Small intestine (tissue), 7 donors: ENCODE measurements at regions not wholly inside any gene's neighbourhood (a gene's known extent, or its start where the extent isn't known, plus 50 kb on each side); places are given as distances from the start of the nearest gene placed in this dataset.

Experiments used
- DNase-seq, 2 donors: peaks; one replicate each; pipeline versions ENCODE4 v3.0.0 to v3.0.0-alpha.2; 2013
- FAIRE-seq: peaks from 2 replicates; lab custom pipeline; 2012; peaks lifted over from hg19 to GRCh38; lab: Jason Lieb, UNC
- H3K27ac ChIP-seq, 3 donors: one replicate each; pipeline ENCODE4 v1.5.1; 2013; ENCODE audit warnings: low read length in 2 of 3, mild to moderate bottlenecking in 2 of 3, control low read depth in 1 of 3, inconsistent platforms in 1 of 3, low read depth in 1 of 3, moderate library complexity in 1 of 3
- H3K27me3 ChIP-seq, 3 donors: one replicate each; pipeline ENCODE4 v1.6.1; 2013; ENCODE audit warnings: low read length in 3 of 3, inconsistent platforms in 1 of 3; ENCODE audit not compliant: control insufficient read depth in 3 of 3, insufficient read depth in 3 of 3
- H3K36me3 ChIP-seq, 3 donors: one replicate each; pipeline ENCODE4 v1.6.1; 2013; ENCODE audit warnings: low read length in 3 of 3, inconsistent platforms in 1 of 3, low read depth in 1 of 3, mild to moderate bottlenecking in 1 of 3, moderate library complexity in 1 of 3; ENCODE audit not compliant: control insufficient read depth in 3 of 3, insufficient read depth in 2 of 3
- H3K4me1 ChIP-seq, 3 donors: one replicate each; pipeline ENCODE4 v1.6.1; 2013; ENCODE audit warnings: low read length in 2 of 3, inconsistent platforms in 1 of 3, low read depth in 1 of 3, mild to moderate bottlenecking in 1 of 3, moderate library complexity in 1 of 3; ENCODE audit not compliant: control insufficient read depth in 3 of 3, insufficient read depth in 2 of 3
- H3K4me3 ChIP-seq, 3 donors: one replicate each; pipeline ENCODE4 v1.5.1; 2013; ENCODE audit warnings: low read length in 3 of 3, control low read depth in 1 of 3, inconsistent platforms in 1 of 3, low read depth in 1 of 3, mild to moderate bottlenecking in 1 of 3, moderate library complexity in 1 of 3
- H3K9me3 ChIP-seq, 2 donors: one replicate each; pipeline ENCODE4 v1.6.1; 2013; ENCODE audit warnings: low read depth in 1 of 2, low read length in 1 of 2; ENCODE audit not compliant: control insufficient read depth in 2 of 2, insufficient read depth in 1 of 2
- WGBS, 3 donors: extraction: QIAGEN DNeasy Blood & Tissue Kit; methylation state at CpG; one replicate each; pipeline ENCODE4 v1.1.7; 2013; 5-methylcytosine and 5-hydroxymethylcytosine counted together
- donor health status: healthy with polysubstance abuse.
- donor health status: control.
- donor health status: control.
- donor health status: Bipolar disorder and iron deficiency.
- donor health status: healthy.

GRCh38 chr12:58566599-58566998 is 353.7 kb downstream of the LRIG3 start:
- Histone ChIP-seq H3K36me3 (no peaks in the 10 kb centered on the region), H3K4me3 (no peak overlapping the region), H3K4me1 (no peaks in the 10 kb centered on the region), H3K27me3 (no peaks in the 10 kb centered on the region), H3K27ac (no peak overlapping the region), H3K9me3 (no peaks in the 10 kb centered on the region)
- DNase-seq (no peak), FAIRE-seq (no peak)
- 78 to 81% (median 78%) methylated on average over 3 of the region's 3 CpGs for whole genome bisulfite sequencing, 3 donors

GRCh38 chr12:58567189-58567588 is 353.1 kb downstream of the LRIG3 start:
- H3K27me3 ChIP-seq, result no peaks in the 10 kb centered on the region
- WGBS, 3 donors, result 79 to 100% (median 96%) methylated on average over 1 of the region's 1 CpG
- DNase-seq, result no peak

GRCh38 chr12:58570411-58570810 is 349.9 kb downstream of the LRIG3 start:
- WGBS, 3 donors, result 91 to 95% (median 93%) methylated on average over 1 of the region's 1 CpG
- no peaks in the 10 kb centered on the region for H3K9me3 ChIP-seq

More at GRCh38 chr12:58567189-58567588, 353.1 kb downstream of the LRIG3 start:
- Histone ChIP-seq H3K4me1 (no peaks in the 10 kb centered on the region), H3K4me3 (no peak overlapping the region), H3K27ac (no peak overlapping the region), H3K36me3 (no peaks in the 10 kb centered on the region), H3K9me3 (no peaks in the 10 kb centered on the region)
- FAIRE-seq, result no peak

GRCh38 chr12:58575256-58575655 is 345.0 kb downstream of the LRIG3 start:
- FAIRE-seq, result no peak
- no peaks in the 10 kb centered on the region for H3K9me3 ChIP-seq
- no peaks in the 10 kb centered on the region for H3K4me1 ChIP-seq
- WGBS, 3 donors, result 52 to 76% (median 72%) methylated on average over 5 of the region's 5 CpGs
- peak in 1 of 2 donors; percentile 16 for DNase-seq
- H3K27ac ChIP-seq, result no peak overlapping the region
- no peaks in the 10 kb centered on the region for H3K27me3 ChIP-seq
- no peaks in the 10 kb centered on the region for H3K36me3 ChIP-seq
- no peak overlapping the region for H3K4me3 ChIP-seq

More at GRCh38 chr12:58570411-58570810, 349.9 kb downstream of the LRIG3 start:
- Histone ChIP-seq H3K36me3 (no peaks in the 10 kb centered on the region), H3K27me3 (no peaks in the 10 kb centered on the region), H3K27ac (no peak overlapping the region), H3K4me3 (no peak overlapping the region), H3K4me1 (no peaks in the 10 kb centered on the region)
- FAIRE-seq, result no peak
- no peak for DNase-seq

- no peaks in the 10 kb centered on the region for H3K9me3 ChIP-seq
- WGBS, 3 donors, result 67 to 80% (median 74%) methylated on average over 5 of the region's 5 CpGs
- no peaks in the 10 kb centered on the region for H3K36me3 ChIP-seq
- no peak for DNase-seq
- no peak for FAIRE-seq
- H3K4me1 ChIP-seq, result no peaks in the 10 kb centered on the region
- H3K27ac ChIP-seq, result no peak overlapping the region
- no peaks in the 10 kb centered on the region for H3K27me3 ChIP-seq
- H3K4me3 ChIP-seq, result no peak overlapping the region
Measured at GRCh38 chr12:58576081-58576480, 344.2 kb downstream of the LRIG3 start.

- Histone ChIP-seq H3K4me3 (no peak overlapping the region), H3K4me1 (no peaks in the 10 kb centered on the region), H3K27ac (no peak overlapping the region), H3K36me3 (no peaks in the 10 kb centered on the region), H3K9me3 (no peaks in the 10 kb centered on the region), H3K27me3 (no peaks in the 10 kb centered on the region)
- 70 to 89% (median 87%) methylated on average over 5 of the region's 5 CpGs for WGBS, 3 donors
- DNase-seq (no peak), FAIRE-seq (no peak)
Measured at GRCh38 chr12:58576916-58577315, 343.4 kb downstream of the LRIG3 start.

GRCh38 chr12:58580095-58580494 is 340.2 kb downstream of the LRIG3 start:
- DNase-seq (no peak), FAIRE-seq (no peak)
- Histone ChIP-seq H3K4me3 (no peak overlapping the region), H3K36me3 (no peaks in the 10 kb centered on the region), H3K27ac (no peak overlapping the region), H3K27me3 (no peaks in the 10 kb centered on the region), H3K4me1 (no peaks in the 10 kb centered on the region), H3K9me3 (no peaks in the 10 kb centered on the region)
- 92 to 93% (median 92%) methylated on average over 3 of the region's 3 CpGs for WGBS, 3 donors

GRCh38 chr12:58583529-58583928 is 336.8 kb downstream of the LRIG3 start:
- FAIRE-seq (no peak), DNase-seq (no peak)
- H3K36me3 ChIP-seq, result no peaks in the 10 kb centered on the region
- WGBS, 3 donors, result 24 to 43% (median 30%) methylated on average over 2 of the region's 2 CpGs
- H3K9me3 ChIP-seq, result no peaks in the 10 kb centered on the region
- H3K4me3 ChIP-seq, result no peak overlapping the region
- H3K27ac ChIP-seq, result no peak overlapping the region
- no peaks in the 10 kb centered on the region for H3K4me1 ChIP-seq
- no peaks in the 10 kb centered on the region for H3K27me3 ChIP-seq

GRCh38 chr12:58583940-58584339 is 336.4 kb downstream of the LRIG3 start:
- Histone ChIP-seq H3K27ac (no peak overlapping the region), H3K27me3 (no peaks in the 10 kb centered on the region), H3K36me3 (no peaks in the 10 kb centered on the region), H3K4me3 (no peak overlapping the region), H3K9me3 (no peaks in the 10 kb centered on the region), H3K4me1 (no peaks in the 10 kb centered on the region)
- no peak for DNase-seq
- FAIRE-seq, result no peak
- WGBS, 3 donors, result 78 to 100% (median 81%) methylated on average over 1 of the region's 1 CpG
